Body of pancreas (tissue), 4 donors: ENCODE measurements at regions not wholly inside any gene's neighbourhood (a gene's known extent, or its start where the extent isn't known, plus 50 kb on each side); places are given as distances from the start of the nearest gene placed in this dataset.
"Not testable (repeated sequence)": the region's sequence is repeated elsewhere in the genome, so short reads cannot be mapped to it uniquely, and the experiment has no call there.

Experiments
- ATAC-seq: fragments of 150-250 bp; one replicate; pipeline ENCODE4 v1.9.1; 2016
- DNase-seq, 4 donors: peaks; one replicate each; pipeline ENCODE4 v3.0.0-alpha.2; 2019
- H3K27ac ChIP-seq, 4 donors: fragments of 200-600 bp; sonication (generic); 1 replicate in 3 of 4; 2 replicates in 1 of 4; pipeline versions ENCODE4 v1.5.1 to v1.6.1; 2016 to 2019; ENCODE audit warnings: mild to moderate bottlenecking in 1 of 4, mixed read lengths in 1 of 4, moderate library complexity in 1 of 4
- H3K27me3 ChIP-seq, 2 donors: fragments of 200-600 bp; sonication (generic); one replicate each; pipeline ENCODE4 v1.6.0; 2016; ENCODE audit warnings: mild to moderate bottlenecking in 1 of 2
- H3K36me3 ChIP-seq, 2 donors: fragments of 200-600 bp; sonication (generic); replicated peaks in 1 of 2; 2 replicates each; pipeline ENCODE4 v1.5.1; 2016; ENCODE audit warnings: low read depth in 2 of 2; ENCODE audit not compliant: insufficient read depth in 1 of 2
- H3K4me1 ChIP-seq: fragments of 200-600 bp; sonication (generic); one replicate; pipeline ENCODE4 v1.6.0; 2016
- H3K4me3 ChIP-seq, 2 donors: fragments of 200-600 bp; sonication (generic); 1 replicate in 1 of 2; 2 replicates in 1 of 2; pipeline ENCODE4 v1.5.1; 2016 to 2019
- H3K9me3 ChIP-seq, 3 donors: fragments of 200-600 bp; sonication (generic); 1 replicate in 2 of 3; 2 replicates in 1 of 3; pipeline ENCODE4 v1.5.1; 2016
- CTCF ChIP-seq, 7 experiments: fragments of 450-650 bp in 4 of 7; fragments of 200-600 bp in 3 of 7; sonication (generic) in 3 of 7; IDR thresholded peaks; one replicate each; pipeline ENCODE4 v1.5.1; 2016 to 2019; ENCODE audit warnings: antibody characterized with exemption in 7 of 7
- POLR2A ChIP-seq, 3 donors: fragments of 450-650 bp; IDR thresholded peaks; one replicate each; pipeline ENCODE4 v1.6.1; 2016; ENCODE audit warnings: antibody characterized with exemption in 3 of 3, mild to moderate bottlenecking in 2 of 3
- WGBS, 2 donors: methylation state at CpG; one replicate each; pipeline ENCODE4 v1.1.5; 2017; 5-methylcytosine and 5-hydroxymethylcytosine counted together
- intact Hi-C: fragments of 100-400 bp; cut with DNase I; formaldehyde crosslinking; loops from one replicate; pipeline ENCODE4 v1.15.1; 2023

GRCh38 chr5:52624291-52624690 lies 163.4 kb upstream of the ITGA1 start:
- Histone ChIP-seq H3K4me1 (no peaks in the 10 kb centered on the region), H3K36me3 (no peaks in the 10 kb centered on the region), H3K27me3 (no peaks in the 10 kb centered on the region), H3K27ac (no peak overlapping the region), H3K4me3 (no peak overlapping the region), H3K9me3 (no peaks in the 10 kb centered on the region)
- intact Hi-C loops, result no loop called here
- 71 to 75% methylated on average over 3 of the region's 3 CpGs for WGBS, 2 donors
- TF ChIP-seq POLR2A (IDR thresholded peaks at IDR 0.05) (no peak), CTCF (IDR thresholded peaks at IDR 0.05) (no peak)
- ATAC-seq, result no peak
- no peak for DNase-seq

GRCh38 chr5:52626312-52626711 lies 161.4 kb upstream of the ITGA1 start:
- DNase-seq, result no peak
- Histone ChIP-seq H3K4me1 (no peaks in the 10 kb centered on the region), H3K9me3 (no peaks in the 10 kb centered on the region), H3K27me3 (no peaks in the 10 kb centered on the region), H3K4me3 (no peak overlapping the region), H3K36me3 (no peaks in the 10 kb centered on the region), H3K27ac (no peak overlapping the region)
- intact Hi-C loops, result no loop called here
- TF ChIP-seq POLR2A (IDR thresholded peaks at IDR 0.05) (no peak), CTCF (IDR thresholded peaks at IDR 0.05) (no peak)
- no peak for ATAC-seq
- WGBS, 2 donors, result 65% methylated on average over 3 of the region's 3 CpGs

GRCh38 chr5:52627740-52628139 lies 160.0 kb upstream of the ITGA1 start:
- H3K9me3 ChIP-seq, result no peaks in the 10 kb centered on the region
- no peaks in the 10 kb centered on the region for H3K4me1 ChIP-seq
- H3K27me3 ChIP-seq, result no peaks in the 10 kb centered on the region
- H3K4me3 ChIP-seq, result no peak overlapping the region
- DNase-seq (no peak), ATAC-seq (no peak)
- no peaks in the 10 kb centered on the region for H3K36me3 ChIP-seq
- 23 to 36% methylated on average over 1 of the region's 1 CpG for WGBS, 2 donors
- intact Hi-C loops, result no loop called here
- no peak overlapping the region for H3K27ac ChIP-seq
- TF ChIP-seq CTCF (IDR thresholded peaks at IDR 0.05) (no peak), POLR2A (IDR thresholded peaks at IDR 0.05) (no peak)

DNA sequence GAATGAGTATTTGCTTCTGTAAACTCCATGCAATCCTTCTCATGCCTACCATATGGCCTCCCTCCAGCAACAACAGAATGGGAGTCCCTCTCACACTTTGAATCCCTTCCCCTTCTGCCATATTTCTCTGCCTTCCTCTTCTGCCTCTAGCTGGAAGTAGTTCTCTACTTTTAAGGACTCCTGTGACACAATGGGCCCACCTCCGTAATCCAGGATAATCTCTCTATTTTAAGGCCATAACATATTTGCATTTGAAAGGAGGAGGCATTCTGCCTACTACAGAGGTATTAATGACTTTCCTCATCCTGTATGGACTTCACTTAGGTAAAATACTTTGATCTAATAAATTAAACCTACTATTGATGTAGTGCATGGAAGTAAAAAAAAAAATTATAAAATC lies 155.4 kb upstream of the ITGA1 start:
- no peak for DNase-seq
- Histone ChIP-seq H3K9me3 (no peaks in the 10 kb centered on the region), H3K27me3 (no peaks in the 10 kb centered on the region), H3K4me1 (no peaks in the 10 kb centered on the region), H3K4me3 (no peak overlapping the region), H3K27ac (no peak overlapping the region), H3K36me3 (no peaks in the 10 kb centered on the region)
- WGBS, 2 donors, result 54 to 68% methylated on average over 1 of the region's 1 CpG
- TF ChIP-seq POLR2A (IDR thresholded peaks at IDR 0.05) (no peak), CTCF (IDR thresholded peaks at IDR 0.05) (no peak)
- intact Hi-C loops, result no loop called here
- no peak for ATAC-seq

DNA sequence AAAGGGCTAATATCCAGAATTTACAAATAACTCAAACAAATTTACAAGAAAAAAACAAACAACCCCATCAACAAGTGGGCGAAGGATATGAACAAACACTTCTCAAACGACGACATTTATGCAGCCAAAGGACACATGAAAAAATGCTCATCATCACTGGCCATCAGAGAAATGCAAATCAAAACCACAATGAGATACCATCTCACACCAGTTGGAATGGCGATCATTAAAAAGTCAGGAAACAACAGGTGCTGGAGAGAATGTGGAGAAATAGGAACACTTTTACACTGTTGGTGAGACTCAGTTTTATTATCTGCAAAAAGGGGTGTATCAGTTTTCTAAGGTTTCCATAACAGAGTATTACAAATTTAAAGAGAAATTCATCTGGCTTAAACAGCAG lies 153.5 kb upstream of the ITGA1 start:
- intact Hi-C loops, H3K4me3 ChIP-seq, H3K9me3 ChIP-seq, H3K27ac ChIP-seq, H3K27me3 ChIP-seq, ATAC-seq, DNase-seq, H3K36me3 ChIP-seq, H3K4me1 ChIP-seq: not testable (repeated sequence)
- 65 to 73% methylated on average over 4 of the region's 4 CpGs for WGBS, 2 donors
